Esophagus muscularis mucosa (tissue), 4 donors: ENCODE measurements at regions not wholly inside any gene's neighbourhood (a gene's known extent, or its start where the extent isn't known, plus 50 kb on each side); places are given as distances from the start of the nearest gene placed in this dataset.

ENCODE experiments used
- CTCF ChIP-seq, 3 experiments: fragments of 200-600 bp in 2 of 3; fragments of 450-650 bp in 1 of 3; sonication (generic) in 2 of 3; IDR thresholded peaks; one replicate each; pipeline ENCODE4 v1.5.1; 2017 to 2019; ENCODE audit warnings: antibody characterized with exemption in 3 of 3, mild to moderate bottlenecking in 2 of 3, moderate library complexity in 1 of 3
- EP300 ChIP-seq: sonication (generic); formaldehyde crosslinking; IDR thresholded peaks from one replicate; pipeline ENCODE4 v1.6.1; 2017; ENCODE audit warnings: antibody characterized with exemption
- POLR2A ChIP-seq: fragments of 450-650 bp; IDR thresholded peaks from one replicate; pipeline ENCODE4 v1.6.1; 2017; ENCODE audit warnings: antibody characterized with exemption, moderate library complexity, mild to moderate bottlenecking, low read depth
- POLR2AphosphoS5 ChIP-seq, 2 donors: sonication (generic); formaldehyde crosslinking; IDR thresholded peaks; one replicate each; pipeline ENCODE4 v1.6.1; 2017; ENCODE audit warnings: antibody characterized with exemption in 2 of 2

GRCh38 chr11:45525393-45525792 lies 140.0 kb downstream of the CHST1 start:
- TF ChIP-seq POLR2AphosphoS5 (IDR thresholded peaks at IDR 0.05) (no peak), CTCF (IDR thresholded peaks at IDR 0.05) (no peak), POLR2A (no peak), EP300 (no peak)
